HG03520 (cell line): ENCODE measurements at regions not wholly inside any gene's neighbourhood (a gene's known extent, or its start where the extent isn't known, plus 50 kb on each side); places are given as distances from the start of the nearest gene placed in this dataset.

ENCODE experiments used
- ATAC-seq: cut with Tn5 transposase; IDR thresholded peaks from one replicate; pipeline ENCODE4 v1.9.1; 2021; ENCODE audit warnings: mild to moderate bottlenecking, moderate library complexity; ENCODE audit not compliant: unreplicated experiment

DNA sequence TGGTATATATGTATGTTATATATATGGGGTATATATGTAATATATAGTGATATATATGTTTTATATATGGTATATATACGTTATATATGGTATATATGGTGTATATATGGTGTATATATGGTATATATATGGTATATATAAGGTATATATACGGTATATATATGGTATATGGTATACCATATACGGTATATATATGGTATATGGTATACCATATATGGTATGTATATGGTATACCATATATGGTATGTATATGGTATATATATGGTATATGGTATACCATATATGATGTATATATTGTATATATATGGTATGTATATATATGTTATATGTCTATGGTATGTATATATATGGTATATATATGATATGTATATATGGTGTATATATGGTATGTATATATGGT is 447.7 kb upstream of the USP24 start:
- no peak for ATAC-seq

DNA sequence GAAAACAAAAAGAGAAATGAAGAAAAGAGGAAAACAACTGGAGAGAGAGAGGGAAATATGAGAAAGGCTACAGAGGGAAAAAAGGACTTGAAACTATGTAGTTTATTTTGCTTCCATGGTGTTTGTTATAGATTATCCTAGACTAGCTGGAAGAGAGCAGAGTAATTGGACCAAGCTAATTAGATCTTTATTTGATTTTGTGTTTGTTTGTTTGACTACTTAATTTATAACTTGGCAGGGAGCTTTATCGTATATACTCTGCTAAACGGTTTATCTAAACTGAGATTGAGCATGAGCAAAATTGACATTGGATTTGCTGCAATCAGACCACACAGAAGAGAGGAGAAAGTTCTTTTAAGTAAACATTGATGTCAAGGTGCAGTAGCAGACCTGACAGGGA is 443.8 kb upstream of the USP24 start:
- ATAC-seq, result no peak

DNA sequence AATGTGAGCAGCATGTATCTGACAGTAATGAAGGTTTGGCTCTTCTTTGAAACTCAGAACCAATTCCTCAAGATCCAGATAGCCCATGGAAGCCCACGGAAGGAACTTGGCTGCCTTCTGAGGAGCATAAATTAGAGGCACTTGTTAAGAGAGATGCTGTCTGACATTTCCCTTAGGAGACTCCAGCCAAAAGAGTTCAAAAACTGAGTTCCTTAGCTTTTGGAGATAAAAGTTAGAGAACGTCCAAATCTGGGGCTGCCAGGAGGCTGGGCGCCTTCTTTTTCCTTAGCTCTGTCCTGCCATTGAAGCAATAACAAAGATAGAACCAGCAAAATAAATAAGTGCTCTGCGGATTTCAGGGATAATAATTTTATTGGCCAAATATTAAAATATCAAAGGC is 439.6 kb upstream of the USP24 start:
- ATAC-seq, result no peak

DNA sequence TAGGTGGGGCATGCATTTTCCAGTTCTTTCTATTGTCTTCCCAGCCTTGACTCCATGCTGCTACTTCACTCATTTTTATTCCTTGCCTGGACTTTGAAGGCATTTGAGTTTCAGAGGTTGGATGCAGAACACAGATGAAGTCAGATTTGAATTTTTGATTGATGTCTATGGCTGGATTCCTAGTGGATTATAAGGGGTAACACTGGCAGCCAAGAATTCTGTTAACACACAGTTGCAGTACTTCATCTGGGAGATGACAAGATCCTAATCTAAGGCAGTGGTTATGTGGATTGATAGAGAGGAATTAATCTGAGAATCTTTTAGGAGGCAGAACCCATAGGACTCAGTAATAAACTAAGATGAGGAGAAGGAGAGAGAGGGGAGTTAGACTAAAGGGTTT is 439.0 kb upstream of the USP24 start:
- no peak for ATAC-seq

DNA sequence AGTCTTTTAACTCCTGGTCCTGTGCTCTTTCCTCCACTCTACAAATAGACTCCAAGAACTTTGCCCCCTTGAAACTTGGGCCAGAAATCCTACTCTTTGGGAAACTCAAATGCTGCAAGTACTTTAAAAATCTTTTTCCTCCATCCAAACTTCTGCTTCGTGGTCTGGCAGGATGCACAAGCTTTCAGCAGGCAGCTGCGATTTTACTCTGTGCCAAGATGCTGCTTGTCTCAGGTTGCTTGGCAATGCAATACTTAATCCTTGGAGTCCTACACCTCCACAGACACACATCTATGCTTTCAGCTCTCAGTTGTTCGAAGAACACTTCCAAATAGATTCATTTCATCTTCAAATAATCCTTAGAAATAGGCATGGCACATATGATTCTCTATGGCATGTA is 435.3 kb upstream of the USP24 start:
- no peak for ATAC-seq

DNA sequence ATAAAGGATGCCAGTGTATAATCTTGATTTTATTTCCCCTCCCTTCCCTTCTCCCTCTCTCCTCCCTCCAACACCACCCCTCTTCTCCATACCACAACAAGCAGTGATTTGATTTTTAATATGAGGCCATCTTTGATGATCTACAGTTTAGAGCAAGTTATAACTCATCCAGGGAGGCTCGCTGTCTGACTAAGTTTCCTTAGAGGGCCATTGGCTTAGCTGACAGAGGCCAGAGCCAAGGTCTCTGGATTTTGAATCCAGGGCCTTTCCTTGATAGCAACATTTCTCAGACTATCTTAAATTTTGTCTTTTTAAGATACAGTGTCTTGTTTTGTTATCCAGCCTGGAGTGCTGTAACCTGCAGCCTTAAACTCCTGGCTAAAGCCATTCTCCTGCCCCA is 431.0 kb upstream of the USP24 start:
- no peak for ATAC-seq

DNA sequence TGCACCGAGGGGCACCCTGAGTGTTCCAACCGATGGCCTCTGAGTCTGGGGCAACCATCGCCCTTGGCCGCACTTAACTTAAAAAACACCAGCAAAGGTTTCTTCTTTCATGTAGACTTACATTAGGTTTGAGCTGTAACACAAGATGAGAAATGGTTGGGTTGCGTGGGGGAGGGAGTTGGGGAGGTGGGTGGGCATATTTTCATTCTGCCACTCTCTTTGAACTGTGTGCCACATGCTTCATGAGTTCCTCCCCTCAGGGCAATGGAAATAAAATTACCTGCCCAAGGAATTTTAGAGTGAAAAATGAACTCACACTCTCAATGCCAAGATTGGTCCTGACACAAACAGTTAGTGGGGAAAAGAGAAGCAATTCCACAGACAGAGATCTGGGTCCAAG is 430.1 kb upstream of the USP24 start:
- no peak for ATAC-seq

DNA sequence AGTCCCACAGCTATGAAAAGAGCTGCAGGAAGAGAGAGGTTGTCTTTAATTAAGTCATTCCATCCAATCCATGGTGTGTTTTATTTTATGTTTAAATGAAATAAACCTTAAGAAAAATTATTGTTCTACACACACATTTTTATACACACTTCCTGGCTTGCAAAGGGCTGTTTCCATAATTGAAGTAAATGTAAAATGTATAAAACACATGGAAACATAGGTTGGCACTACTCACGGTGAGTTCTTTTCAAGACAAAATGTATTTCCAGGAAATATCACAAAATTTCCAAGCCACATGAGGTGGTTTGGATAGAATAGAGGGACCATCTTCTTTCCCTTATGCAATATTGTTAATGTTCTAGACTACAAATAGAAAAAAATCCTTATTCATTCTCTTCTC is 426.8 kb upstream of the USP24 start:
- ATAC-seq, result no peak

DNA sequence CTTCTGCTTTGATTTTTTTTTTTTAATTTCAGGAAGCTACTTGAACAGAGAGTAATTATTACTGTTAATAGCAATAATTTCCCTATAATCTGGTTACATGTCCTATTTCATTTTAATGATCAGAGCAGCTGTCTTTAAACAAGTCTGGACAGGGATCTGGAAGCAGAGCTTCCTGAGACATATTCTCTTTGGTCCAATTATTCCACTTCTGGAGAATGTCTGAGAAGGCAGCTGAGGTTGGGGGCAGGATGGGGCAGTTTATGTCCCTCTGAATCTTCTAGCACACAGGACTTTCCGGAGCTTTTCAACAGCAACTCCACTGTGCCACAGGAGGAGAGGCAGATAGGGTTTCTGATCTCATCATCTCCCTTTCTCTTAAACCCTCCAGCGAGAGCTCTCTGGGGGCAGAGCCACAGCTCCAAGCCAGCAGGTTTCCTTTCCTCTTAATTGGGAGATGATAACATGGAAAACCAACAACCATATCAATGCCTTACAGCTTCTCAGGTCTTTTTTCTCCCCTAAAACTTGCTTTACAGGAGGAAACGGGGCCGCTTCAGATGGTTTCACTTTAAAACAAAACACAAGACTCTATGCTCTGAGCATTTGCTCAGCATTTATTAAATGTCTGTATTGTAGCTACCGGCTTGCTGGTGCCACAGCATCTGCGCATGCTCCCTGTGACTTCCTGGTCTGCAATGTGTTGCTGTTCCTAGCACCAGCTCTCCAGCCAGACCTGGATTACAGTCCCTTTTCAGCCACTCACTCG is 425.7 kb upstream of the USP24 start:
- no peak for ATAC-seq

DNA sequence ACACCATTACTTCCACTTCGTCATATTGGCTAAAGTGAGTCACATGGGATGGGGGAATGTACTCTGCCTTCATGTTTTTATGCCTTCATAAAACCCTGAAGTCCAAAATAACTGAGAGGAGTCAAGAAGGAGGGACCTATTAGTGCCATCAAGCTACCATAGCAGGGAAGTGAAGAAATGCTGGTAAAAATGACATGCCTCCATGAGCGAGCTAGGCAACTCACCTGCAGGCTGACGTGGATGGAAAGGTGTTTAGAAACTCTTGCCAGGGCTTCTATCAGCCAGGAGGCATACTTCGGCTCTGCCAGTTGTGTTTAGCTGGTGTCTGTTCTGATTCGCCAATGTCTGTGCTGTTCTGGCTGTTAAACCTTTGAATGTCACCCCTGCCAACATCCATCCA is 424.4 kb upstream of the USP24 start:
- ATAC-seq, result no peak

DNA sequence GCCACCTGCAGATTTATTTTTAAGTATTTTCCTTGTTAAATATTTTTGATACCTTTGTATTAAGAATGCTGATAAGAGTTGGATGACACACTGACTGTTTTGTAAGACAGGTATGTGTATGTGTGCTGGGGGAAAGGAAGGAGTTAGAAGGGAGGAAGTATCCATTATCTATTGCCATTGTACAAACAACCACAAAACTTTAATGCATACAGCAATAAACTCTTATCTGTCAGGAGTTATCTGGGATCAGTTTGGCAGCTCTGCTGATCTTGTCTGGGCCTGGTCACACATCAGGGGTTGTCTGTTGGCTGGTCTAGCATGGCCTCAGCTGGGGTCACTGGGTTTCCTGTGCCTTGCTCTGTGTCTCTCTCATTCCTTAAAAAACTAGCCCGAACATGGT is 423.9 kb upstream of the USP24 start:
- no peak for ATAC-seq

DNA sequence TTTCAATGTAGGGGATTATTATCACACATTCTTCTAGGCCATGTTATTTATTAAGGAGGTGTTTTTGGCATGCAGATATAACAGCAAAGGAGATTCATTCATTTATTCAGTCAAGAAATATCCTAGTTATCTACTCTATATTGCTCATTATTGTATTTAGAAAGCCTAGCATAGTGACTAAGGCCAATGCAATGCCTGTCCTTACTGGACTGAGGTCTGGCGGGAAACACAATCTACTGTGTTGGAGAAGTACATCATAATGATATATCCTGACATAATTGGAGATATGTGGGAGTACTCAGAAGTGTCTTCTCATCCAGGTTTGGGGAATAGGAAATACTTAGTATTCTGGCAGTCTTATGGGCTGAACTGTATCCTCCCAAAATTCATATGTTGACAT is 421.5 kb upstream of the USP24 start:
- no peak for ATAC-seq

DNA sequence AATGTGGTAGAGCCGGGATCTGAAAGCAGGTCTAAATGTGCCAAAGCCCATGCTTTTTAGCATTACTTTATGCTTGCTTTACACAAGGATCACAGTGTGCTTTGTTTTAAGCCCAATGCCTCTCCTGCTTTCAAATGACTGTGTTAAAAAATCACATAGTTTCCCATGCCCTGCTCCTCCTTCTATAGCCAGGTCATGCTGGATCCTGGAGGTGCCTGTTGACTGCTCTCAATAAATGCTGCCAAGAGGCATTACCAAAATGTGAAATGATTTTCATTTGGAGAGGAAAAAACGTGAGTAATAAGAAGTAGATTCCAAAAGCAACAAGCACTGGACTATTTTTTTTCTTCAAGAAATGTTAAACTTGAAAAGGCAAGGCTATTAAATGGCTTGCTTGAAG is 420.7 kb upstream of the USP24 start:
- no peak for ATAC-seq

DNA sequence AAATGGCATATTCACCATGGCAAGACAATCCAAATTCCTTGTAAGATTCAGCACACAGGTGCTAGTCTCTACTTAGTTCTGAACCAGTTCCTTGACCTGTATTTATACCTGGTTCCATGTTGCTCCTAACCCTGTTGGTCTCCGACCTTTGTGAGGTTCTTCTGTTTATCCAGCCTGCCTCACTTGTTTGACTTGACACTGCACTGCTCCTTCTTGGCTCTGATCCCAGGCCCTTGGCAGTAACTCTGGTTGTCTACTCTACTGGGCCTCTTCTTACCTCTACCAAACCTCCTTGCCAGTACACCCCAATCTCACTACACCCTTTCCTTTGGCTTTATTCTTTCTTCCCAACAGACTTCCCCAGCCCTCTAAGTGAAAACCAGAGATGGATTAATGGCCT is 419.4 kb upstream of the USP24 start:
- no peak for ATAC-seq

DNA sequence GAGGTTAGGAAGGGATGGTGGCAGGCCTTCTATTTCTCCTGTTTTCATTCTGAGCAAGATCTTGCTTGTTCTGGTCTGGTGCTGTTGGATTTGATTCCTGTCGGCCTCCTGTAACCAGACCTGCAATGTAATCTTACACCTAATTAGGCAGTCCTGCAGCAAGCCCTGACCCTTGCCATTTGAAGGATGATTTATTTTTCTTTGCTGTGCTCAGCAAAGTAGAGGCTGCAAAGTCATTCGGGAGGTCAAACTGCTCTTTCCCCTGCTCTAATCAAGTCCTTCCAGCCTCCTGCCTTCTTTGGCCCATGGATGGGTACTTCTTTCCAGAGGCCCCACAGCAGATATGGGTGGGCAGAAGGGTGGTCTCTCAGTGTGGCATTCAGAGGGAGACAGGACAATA is 417.7 kb upstream of the USP24 start:
- ATAC-seq, result no peak

DNA sequence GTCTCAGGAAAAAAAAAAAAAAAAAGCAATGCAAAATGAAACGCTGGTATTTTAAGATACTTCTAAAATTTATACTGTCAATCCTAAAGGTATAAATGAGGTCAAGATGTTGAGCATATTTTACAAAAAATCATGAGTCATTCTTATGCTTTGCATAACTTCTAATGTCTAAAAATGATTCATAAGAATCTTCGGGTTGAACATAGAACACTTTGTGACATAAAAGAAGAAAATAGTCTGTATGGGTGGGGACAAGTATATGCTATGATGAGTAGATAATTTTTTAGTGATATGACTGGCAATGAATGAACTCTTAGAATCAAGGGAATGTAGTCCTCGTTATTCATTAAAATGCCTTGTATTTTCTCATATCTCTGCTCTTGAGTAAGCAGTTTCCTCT is 416.9 kb upstream of the USP24 start:
- ATAC-seq, result no peak

DNA sequence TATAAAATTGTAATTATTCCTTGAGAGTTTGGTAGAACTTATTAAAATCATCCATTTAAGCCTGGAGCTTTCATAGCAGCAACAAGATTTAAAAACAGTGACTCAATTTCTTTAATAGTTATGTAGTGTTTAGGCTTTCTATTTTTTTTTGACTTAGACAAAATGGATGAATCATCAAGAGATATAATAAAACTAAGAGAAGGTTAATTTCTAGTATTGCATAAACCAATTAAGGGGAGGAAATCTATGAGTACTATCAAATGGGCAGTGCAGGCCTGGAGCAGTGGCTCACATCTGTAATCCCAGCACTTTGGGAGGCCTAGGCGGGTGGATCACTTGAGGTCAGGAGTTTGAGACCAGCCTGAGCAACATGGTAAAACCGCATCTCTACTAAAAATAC is 416.3 kb upstream of the USP24 start:
- no peak for ATAC-seq

DNA sequence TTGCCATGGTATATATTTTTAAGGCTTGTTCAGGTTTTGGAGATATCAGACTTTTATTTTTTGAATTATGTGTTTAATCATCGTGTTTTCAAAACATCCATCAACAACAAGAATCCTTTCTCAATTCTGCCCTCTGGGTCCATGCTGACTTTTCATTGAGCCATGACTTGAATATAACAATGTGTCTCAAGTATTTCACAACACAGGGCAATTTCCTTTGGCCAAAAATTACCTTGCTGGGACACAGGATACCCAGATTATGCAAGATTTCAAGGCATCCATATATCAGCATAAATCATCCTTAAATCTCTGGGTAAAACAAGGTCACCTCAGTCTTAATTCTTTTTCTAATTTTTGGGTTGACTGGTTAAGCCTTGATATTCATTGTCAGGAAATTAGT is 411.2 kb upstream of the USP24 start:
- ATAC-seq, result no peak

DNA sequence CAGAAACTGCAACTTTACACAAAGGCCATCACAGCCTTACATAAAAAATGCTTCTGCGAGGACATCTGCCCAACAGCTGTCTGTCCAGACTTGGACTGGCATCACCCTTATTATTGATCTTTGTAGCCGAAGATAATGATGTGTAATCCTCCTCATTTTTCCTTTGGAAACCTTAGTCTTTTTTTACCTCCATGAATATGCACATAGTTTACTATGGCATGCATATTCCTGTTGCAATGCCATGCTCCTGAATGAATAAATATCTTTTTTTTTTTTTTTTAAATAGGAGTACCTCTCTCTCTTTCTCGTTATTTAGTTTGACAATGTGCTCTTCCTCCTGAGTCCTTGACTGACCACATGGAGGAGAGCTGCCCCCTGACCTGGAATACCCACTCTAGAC is 409.6 kb upstream of the USP24 start:
- ATAC-seq, result no peak

DNA sequence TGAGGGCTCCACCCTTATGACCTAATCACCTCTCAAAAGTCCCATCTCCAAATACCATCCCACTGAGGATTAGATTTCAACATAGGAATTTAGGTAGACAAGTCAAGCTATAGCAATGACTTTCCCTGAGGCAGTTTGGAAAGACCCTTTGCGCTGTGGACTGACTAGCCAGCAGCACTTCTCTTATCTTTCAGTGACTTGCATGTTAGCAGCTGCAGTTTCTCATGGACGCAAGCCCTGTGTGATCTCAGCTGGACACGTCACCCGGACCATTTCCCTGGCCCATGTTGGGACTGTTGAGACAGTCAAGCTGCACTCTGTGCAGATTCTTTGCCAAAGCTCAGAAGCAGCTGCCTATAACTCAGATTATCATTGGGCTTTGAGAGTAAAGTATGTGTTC is 408.1 kb upstream of the USP24 start:
- ATAC-seq, result no peak

DNA sequence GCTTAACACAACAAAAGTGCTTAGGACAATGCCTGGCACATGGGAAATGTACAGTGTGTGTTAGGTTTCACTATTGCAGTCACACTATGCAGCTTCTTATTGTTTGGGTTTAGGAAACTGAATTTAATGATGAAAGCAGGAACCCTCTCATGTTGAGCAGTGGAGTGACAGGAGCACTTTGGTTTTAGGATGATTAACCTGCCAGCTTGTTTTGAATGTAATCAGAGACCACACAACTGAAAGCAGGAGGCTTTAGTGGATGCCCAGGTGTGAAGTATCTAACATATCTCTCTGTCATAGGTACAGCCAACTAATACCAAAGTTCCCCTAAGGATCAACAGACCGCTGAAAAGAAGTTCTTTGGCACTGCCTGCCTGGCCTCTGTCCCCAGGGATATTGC is 406.9 kb upstream of the USP24 start:
- no peak for ATAC-seq

DNA sequence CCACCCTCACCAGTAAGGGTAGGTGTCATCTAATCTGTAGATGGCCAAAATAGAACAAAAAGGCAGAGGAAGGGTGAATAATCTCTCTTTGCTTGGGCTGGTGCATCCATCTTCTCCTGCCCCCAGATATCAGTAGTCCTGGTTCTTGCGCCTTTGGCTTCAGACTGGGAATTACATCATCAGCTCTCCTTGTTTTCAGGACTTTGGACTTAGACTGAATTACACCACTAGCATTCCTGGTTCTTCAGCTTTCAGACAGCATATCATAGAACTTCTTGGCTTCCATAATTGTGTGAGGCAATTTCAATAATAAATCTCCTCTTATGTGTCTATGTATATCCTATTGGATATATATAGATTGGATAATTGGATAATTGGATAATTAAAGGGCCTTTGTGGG is 403.0 kb upstream of the USP24 start:
- ATAC-seq, result no peak

DNA sequence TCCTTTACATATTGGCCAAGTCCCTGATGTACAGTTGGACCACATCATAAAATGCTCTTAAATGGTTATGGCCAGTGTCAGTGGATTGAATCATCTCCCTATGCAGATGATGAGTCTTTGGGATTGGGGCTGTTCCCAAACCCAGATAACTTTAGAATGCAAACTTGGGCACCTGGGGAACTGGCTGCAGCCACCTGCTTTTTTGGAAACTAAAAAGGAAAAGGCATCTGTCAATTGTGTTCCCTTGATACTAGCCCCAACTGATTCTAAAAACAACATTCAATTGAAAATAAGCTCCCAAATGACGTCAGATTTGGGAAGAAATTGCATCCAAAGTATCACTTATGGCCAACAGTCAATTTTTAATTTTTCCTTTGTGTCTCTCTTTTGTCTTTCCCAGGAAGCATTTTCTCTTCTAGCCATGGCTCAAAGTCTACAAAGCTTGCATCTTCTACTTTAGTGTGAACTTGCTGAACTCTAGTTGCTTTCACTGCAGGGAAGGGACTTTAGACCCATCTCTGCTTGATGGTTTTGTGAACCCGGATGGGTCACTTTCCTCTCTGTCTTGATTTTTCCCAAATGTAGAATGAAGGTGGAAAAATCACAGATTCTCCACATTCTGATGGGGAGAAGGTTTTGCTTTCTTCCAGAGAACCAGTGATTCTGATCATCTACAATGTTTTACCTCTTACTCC is 402.3 kb upstream of the USP24 start:
- ATAC-seq, result no peak
